HEK293 (cell line): ENCODE measurements at regions not wholly inside any gene's neighbourhood (a gene's known extent, or its start where the extent isn't known, plus 50 kb on each side); places are given as distances from the start of the nearest gene placed in this dataset.

Experiments used
- CTCF ChIA-PET: fragments of 350-600 bp; formaldehyde crosslinking; extraction: SDS; loops from one replicate; lab custom pipeline; 2021; ENCODE audit warnings: antibody characterized with exemption; lab: Yijun Ruan, JAX
- POLR2A ChIA-PET: fragments of 300-600 bp; formaldehyde crosslinking; extraction: SDS; loops from one replicate; lab custom pipeline; 2020; ENCODE audit warnings: antibody characterized with exemption, inconsistent platforms; lab: Yijun Ruan, JAX
- H3K27ac ChIP-seq: fragments of 200-500 bp; sonication (Bioruptor generic); 2 replicates; pipeline ENCODE4 v1.5.1; 2014; ENCODE audit warnings: low read depth, low read length, control low read depth, inconsistent platforms; ENCODE audit errors: extremely low read depth
- H3K36me3 ChIP-seq, 2 experiments: fragments of 200-500 bp in 1 of 2; sonication (Bioruptor generic) in 1 of 2; 1 replicate in 1 of 2; 2 replicates in 1 of 2; pipeline ENCODE4 v1.5.1; 2014 to 2017; ENCODE audit warnings: inconsistent platforms in 2 of 2, low read length in 2 of 2; ENCODE audit not compliant: control insufficient read depth in 2 of 2, insufficient read depth in 1 of 2
- H3K4me1 ChIP-seq: fragments of 200-500 bp; sonication (Bioruptor generic); 2 replicates; pipeline ENCODE4 v1.5.1; 2014; ENCODE audit warnings: mild to moderate bottlenecking, low read length, inconsistent platforms; ENCODE audit not compliant: control insufficient read depth, insufficient read depth
- H3K4me3 ChIP-seq: 2 replicates; pipeline ENCODE4 v1.5.1; 2011; ENCODE audit warnings: low read depth, mild to moderate bottlenecking, control low read depth, low read length, moderate library complexity
- H3K9me3 ChIP-seq: fragments of 200-500 bp; sonication (Bioruptor generic); 2 replicates; pipeline ENCODE4 v1.5.1; 2014; ENCODE audit warnings: low read depth, low read length, inconsistent platforms; ENCODE audit not compliant: control insufficient read depth, insufficient read depth
- AEBP2 ChIP-seq: fragments of 450-650 bp; formaldehyde crosslinking; IDR thresholded peaks from 2 replicates; pipeline ENCODE4 v1.5.1; 2016; ENCODE audit warnings: missing biosample characterization, missing genetic modification characterization, borderline replicate concordance
- BCL6B ChIP-seq: fragments of 450-650 bp; formaldehyde crosslinking; IDR thresholded peaks from 2 replicates; pipeline ENCODE4 v1.5.1; 2017; ENCODE audit warnings: missing biosample characterization, missing genetic modification characterization
- FEZF1 ChIP-seq: fragments of 450-650 bp; formaldehyde crosslinking; IDR thresholded peaks from 2 replicates; pipeline ENCODE4 v1.5.1; 2016; ENCODE audit warnings: missing biosample characterization, missing genetic modification characterization
- OVOL3 ChIP-seq: fragments of 450-650 bp; formaldehyde crosslinking; IDR thresholded peaks from 2 replicates; pipeline ENCODE4 v1.5.1; 2016; ENCODE audit warnings: missing biosample characterization, missing genetic modification characterization
- PRDM4 ChIP-seq: fragments of 450-650 bp; formaldehyde crosslinking; IDR thresholded peaks from 2 replicates; pipeline ENCODE4 v1.5.1; 2017; ENCODE audit warnings: missing biosample characterization, missing genetic modification characterization
- ZBTB1 ChIP-seq: fragments of 450-650 bp; formaldehyde crosslinking; IDR thresholded peaks from 2 replicates; pipeline ENCODE4 v1.5.1; 2016; ENCODE audit warnings: missing biosample characterization, missing genetic modification characterization
- ZBTB48 ChIP-seq: fragments of 450-650 bp; formaldehyde crosslinking; IDR thresholded peaks from 2 replicates; pipeline ENCODE4 v1.5.1; 2016; ENCODE audit warnings: missing biosample characterization, missing genetic modification characterization
- ZNF121 ChIP-seq: fragments of 450-650 bp; formaldehyde crosslinking; IDR thresholded peaks from 2 replicates; pipeline ENCODE4 v1.5.1; 2016; ENCODE audit warnings: missing biosample characterization, missing genetic modification characterization
- ZNF184 ChIP-seq: fragments of 450-650 bp; IDR thresholded peaks from 2 replicates; pipeline ENCODE4 v1.5.1; 2018; ENCODE audit warnings: missing biosample characterization, mild to moderate bottlenecking, missing genetic modification characterization
- ZNF221 ChIP-seq: fragments of 450-650 bp; formaldehyde crosslinking; IDR thresholded peaks from 2 replicates; pipeline ENCODE4 v1.5.1; 2017; ENCODE audit warnings: missing biosample characterization, missing genetic modification characterization, borderline replicate concordance
- ZNF26 ChIP-seq: fragments of 450-650 bp; formaldehyde crosslinking; IDR thresholded peaks from 2 replicates; pipeline ENCODE4 v1.5.1; 2016; ENCODE audit warnings: missing biosample characterization, missing genetic modification characterization
- ZNF302 ChIP-seq: fragments of 450-650 bp; formaldehyde crosslinking; IDR thresholded peaks from 2 replicates; pipeline ENCODE4 v1.5.1; 2016; ENCODE audit warnings: missing biosample characterization, missing genetic modification characterization, low read depth
- ZNF423 ChIP-seq: fragments of 450-650 bp; formaldehyde crosslinking; IDR thresholded peaks from 2 replicates; pipeline ENCODE4 v1.5.1; 2016; ENCODE audit warnings: missing biosample characterization, missing genetic modification characterization
- ZNF433 ChIP-seq: fragments of 450-650 bp; formaldehyde crosslinking; IDR thresholded peaks from 2 replicates; pipeline ENCODE4 v1.5.1; 2016; ENCODE audit warnings: missing biosample characterization, missing genetic modification characterization, low read depth
- ZNF513 ChIP-seq: fragments of 450-650 bp; IDR thresholded peaks from 2 replicates; pipeline ENCODE4 v1.5.1; 2018; ENCODE audit warnings: missing biosample characterization, missing genetic modification characterization
- ZNF518A ChIP-seq: fragments of 450-650 bp; formaldehyde crosslinking; conservative IDR thresholded peaks from 2 replicates; pipeline ENCODE4 v1.5.1; 2016; ENCODE audit warnings: low read depth, missing biosample characterization, missing genetic modification characterization
- ZNF610 ChIP-seq: fragments of 450-650 bp; formaldehyde crosslinking; IDR thresholded peaks from 2 replicates; pipeline ENCODE4 v1.5.1; 2016; ENCODE audit warnings: missing biosample characterization, missing genetic modification characterization, borderline replicate concordance
- ZNF777 ChIP-seq: fragments of 450-650 bp; formaldehyde crosslinking; IDR thresholded peaks from 2 replicates; pipeline ENCODE4 v1.5.1; 2017; ENCODE audit warnings: missing biosample characterization, missing genetic modification characterization, borderline replicate concordance
- ZNF843 ChIP-seq: fragments of 450-650 bp; formaldehyde crosslinking; IDR thresholded peaks from 2 replicates; pipeline ENCODE4 v1.5.1; 2016; ENCODE audit warnings: missing biosample characterization, missing genetic modification characterization

- no peaks in the 10 kb centered on the region for H3K9me3 ChIP-seq
- H3K4me1 ChIP-seq, result 0 out of 2 replicates have a peak, but pooled peaks cover 3% of the 10 kb centered on the region
- ChIA-PET CTCF (no interaction called here), POLR2A (no interaction called here)
- no peaks in the 10 kb centered on the region for H3K36me3 ChIP-seq
- H3K27ac ChIP-seq, result no peak overlapping the region
- TF ChIP-seq OVOL3 (tag by site-specific recombination), result no peak
- TF ChIP-seq ZNF513 (tag by site-specific recombination), result no peak
- no peak for TF ChIP-seq BCL6B
- TF ChIP-seq FEZF1 (tag by site-specific recombination), result no peak
- TF ChIP-seq ZNF610 (tag by site-specific recombination), result no peak
- TF ChIP-seq AEBP2 (tag by site-specific recombination), result no peak
- no peak for TF ChIP-seq ZNF221 (tag by site-specific recombination)
- no peak for TF ChIP-seq ZNF777 (tag by site-specific recombination)
- TF ChIP-seq ZNF121 (tag by site-specific recombination), result no peak
- TF ChIP-seq ZNF423 (tag by site-specific recombination), result no peak
- TF ChIP-seq PRDM4 (tag by site-specific recombination), result no peak
- no peak for TF ChIP-seq ZNF26
- TF ChIP-seq ZNF433 (tag by site-specific recombination), result no peak
- no peak for TF ChIP-seq ZBTB48
- TF ChIP-seq ZNF843 (tag by site-specific recombination), result no peak
- no peak for TF ChIP-seq ZNF518A (tag by site-specific recombination)
- TF ChIP-seq ZNF184, result no peak
- TF ChIP-seq ZBTB1, result no peak
- TF ChIP-seq ZNF302 (tag by site-specific recombination), result no peak
- no peak overlapping the region for H3K4me3 ChIP-seq
Observed at GRCh38 chr11:11756718-11757117, 85.1 kb upstream of the USP47 start.
